Progenitor cell of endocrine pancreas (in vitro differentiated cells): ENCODE measurements at regions not wholly inside any gene's neighbourhood (a gene's known extent, or its start where the extent isn't known, plus 50 kb on each side); places are given as distances from the start of the nearest gene placed in this dataset.

Experiments used
- DNase-seq: peaks from one replicate; pipeline ENCODE4 v3.0.0; 2021; ENCODE audit warnings: low spot score; ENCODE audit not compliant: unreplicated experiment
- H3K27ac Mint-ChIP-seq: 2 replicates; pipeline ENCODE4 v1.8.0; 2021; ENCODE audit warnings: mild to moderate bottlenecking, moderate library complexity, mixed read lengths
- H3K27me3 Mint-ChIP-seq: 2 replicates; pipeline ENCODE4 v1.8.0; 2021; ENCODE audit warnings: mixed read lengths
- H3K36me3 Mint-ChIP-seq: 2 replicates; pipeline ENCODE4 v1.8.0; 2022; ENCODE audit warnings: mixed read lengths; ENCODE audit not compliant: insufficient read depth
- H3K4me1 Mint-ChIP-seq: 2 replicates; pipeline ENCODE4 v1.8.0; 2021; ENCODE audit warnings: low read depth, mixed read lengths
- H3K4me3 Mint-ChIP-seq: 2 replicates; pipeline ENCODE4 v1.8.0; 2021; ENCODE audit warnings: low read depth, mild to moderate bottlenecking, moderate library complexity, mixed read lengths
- H3K9me3 Mint-ChIP-seq: 2 replicates; pipeline ENCODE4 v1.8.0; 2021; ENCODE audit warnings: low read depth, mixed read lengths
- TF ChIP-seq, protein P1 (sequence below): fragments of 200-600 bp; sonication (generic); IDR thresholded peaks from one replicate; pipeline ENCODE4 v1.5.0; 2021; ENCODE audit warnings: antibody characterized with exemption, mild to moderate bottlenecking; ENCODE audit not compliant: unreplicated experiment

DNA sequence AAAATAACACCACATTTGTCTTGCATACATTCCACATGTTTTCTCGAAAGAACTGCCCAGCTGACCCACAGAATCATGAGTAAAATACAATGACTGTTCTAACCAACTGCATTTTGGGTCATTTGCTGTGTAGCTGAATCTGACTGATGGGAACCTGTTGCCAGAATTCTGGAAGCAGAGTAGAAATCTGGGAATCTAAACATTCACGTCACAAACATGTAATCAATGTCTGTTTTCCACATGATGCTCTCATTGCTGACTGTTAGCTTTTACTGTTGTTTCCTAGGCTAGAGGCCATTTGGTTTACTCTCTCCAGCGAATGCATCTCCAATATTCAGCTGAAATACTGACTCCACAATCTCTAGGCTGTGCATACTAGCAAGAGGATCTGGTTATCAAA, 710.1 kb downstream of the KCNJ2 start:
- peaks cover 3% of the 10 kb centered on the region for H3K9me3 Mint-ChIP-seq
- no peaks in the 10 kb centered on the region for H3K36me3 Mint-ChIP-seq
- DNase-seq: no peak
- H3K4me3 Mint-ChIP-seq: no peak overlapping the region
- H3K27me3 Mint-ChIP-seq: no peaks in the 10 kb centered on the region
- TF ChIP-seq, protein P1, sequence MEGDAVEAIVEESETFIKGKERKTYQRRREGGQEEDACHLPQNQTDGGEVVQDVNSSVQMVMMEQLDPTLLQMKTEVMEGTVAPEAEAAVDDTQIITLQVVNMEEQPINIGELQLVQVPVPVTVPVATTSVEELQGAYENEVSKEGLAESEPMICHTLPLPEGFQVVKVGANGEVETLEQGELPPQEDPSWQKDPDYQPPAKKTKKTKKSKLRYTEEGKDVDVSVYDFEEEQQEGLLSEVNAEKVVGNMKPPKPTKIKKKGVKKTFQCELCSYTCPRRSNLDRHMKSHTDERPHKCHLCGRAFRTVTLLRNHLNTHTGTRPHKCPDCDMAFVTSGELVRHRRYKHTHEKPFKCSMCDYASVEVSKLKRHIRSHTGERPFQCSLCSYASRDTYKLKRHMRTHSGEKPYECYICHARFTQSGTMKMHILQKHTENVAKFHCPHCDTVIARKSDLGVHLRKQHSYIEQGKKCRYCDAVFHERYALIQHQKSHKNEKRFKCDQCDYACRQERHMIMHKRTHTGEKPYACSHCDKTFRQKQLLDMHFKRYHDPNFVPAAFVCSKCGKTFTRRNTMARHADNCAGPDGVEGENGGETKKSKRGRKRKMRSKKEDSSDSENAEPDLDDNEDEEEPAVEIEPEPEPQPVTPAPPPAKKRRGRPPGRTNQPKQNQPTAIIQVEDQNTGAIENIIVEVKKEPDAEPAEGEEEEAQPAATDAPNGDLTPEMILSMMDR: no peak
- no peak overlapping the region for H3K27ac Mint-ChIP-seq
- no peaks in the 10 kb centered on the region for H3K4me1 Mint-ChIP-seq

DNA sequence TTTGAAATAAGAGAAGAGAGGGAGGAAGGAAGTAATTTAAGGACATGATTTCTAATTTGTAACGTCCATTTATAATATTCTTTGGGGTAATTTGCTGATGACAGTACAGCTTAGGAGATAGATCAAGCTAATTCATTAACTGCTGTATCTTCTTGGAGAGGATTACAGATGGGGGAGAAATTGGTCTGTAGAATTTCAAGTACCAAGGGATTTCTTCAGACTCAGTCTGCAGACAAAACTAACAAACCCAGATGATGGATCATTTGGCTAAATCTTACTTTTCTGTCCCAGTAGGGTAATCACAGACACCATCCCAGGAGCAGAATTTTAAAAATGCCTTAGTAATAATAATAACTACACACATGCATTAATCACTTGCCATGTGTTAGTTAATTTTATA, 711.8 kb downstream of the KCNJ2 start:
- Mint-ChIP-seq H3K36me3 (no peaks in the 10 kb centered on the region), H3K9me3 (peaks cover 3% of the 10 kb centered on the region), H3K4me3 (no peak overlapping the region), H3K4me1 (no peaks in the 10 kb centered on the region), H3K27ac (no peak overlapping the region), H3K27me3 (no peaks in the 10 kb centered on the region)
- TF ChIP-seq, protein P1: no peak
- no peak for DNase-seq

DNA sequence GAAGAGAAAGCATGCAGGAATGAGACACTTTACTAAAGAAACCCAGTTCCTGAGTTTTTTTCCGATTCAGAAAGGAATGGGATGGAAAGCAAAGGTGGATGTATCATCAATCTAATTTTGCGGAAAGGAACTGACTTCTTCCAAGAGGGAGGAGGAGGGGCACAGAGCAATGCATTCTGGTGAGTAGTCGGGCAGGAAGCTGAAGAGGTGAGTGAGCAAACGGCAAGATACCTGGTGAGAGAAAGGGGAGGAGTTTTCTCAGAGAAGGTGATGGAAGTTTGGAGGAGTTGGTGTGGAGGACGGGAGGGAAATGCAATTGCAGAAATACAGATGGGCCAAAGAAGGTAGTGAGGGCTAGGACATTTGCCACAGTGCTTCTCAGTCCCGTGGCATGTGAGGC, 713.2 kb downstream of the KCNJ2 start:
- Mint-ChIP-seq H3K4me1 (no peaks in the 10 kb centered on the region), H3K27ac (no peak overlapping the region), H3K4me3 (no peak overlapping the region), H3K27me3 (no peaks in the 10 kb centered on the region), H3K36me3 (no peaks in the 10 kb centered on the region), H3K9me3 (peaks cover 3% of the 10 kb centered on the region)
- DNase-seq: no peak
- TF ChIP-seq, protein P1: no peak

DNA sequence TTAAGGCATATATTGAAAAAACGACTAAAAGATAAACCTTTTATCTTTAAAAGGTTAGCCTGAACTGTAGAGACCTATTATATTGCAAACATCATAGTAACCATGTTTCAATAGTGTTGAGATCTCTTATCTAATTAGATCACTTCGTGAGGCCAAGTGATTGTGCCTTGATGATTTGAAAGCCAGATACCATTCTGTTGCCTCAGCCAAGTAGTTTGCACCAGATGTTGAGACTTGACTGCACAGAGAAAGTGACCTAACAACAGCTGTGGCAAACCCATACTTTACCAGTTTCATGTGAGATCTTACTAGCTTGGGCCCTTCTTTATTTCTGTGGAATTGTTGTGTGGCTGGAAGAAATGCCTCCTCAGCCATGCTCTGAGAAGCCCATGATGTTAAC, 717.3 kb downstream of the KCNJ2 start:
- no peak overlapping the region for H3K4me3 Mint-ChIP-seq
- H3K4me1 Mint-ChIP-seq: no peaks in the 10 kb centered on the region
- no peak for DNase-seq
- H3K36me3 Mint-ChIP-seq: no peaks in the 10 kb centered on the region
- peaks cover 3% of the 10 kb centered on the region for H3K9me3 Mint-ChIP-seq
- TF ChIP-seq, protein P1: no peak
- no peak overlapping the region for H3K27ac Mint-ChIP-seq
- no peaks in the 10 kb centered on the region for H3K27me3 Mint-ChIP-seq

DNA sequence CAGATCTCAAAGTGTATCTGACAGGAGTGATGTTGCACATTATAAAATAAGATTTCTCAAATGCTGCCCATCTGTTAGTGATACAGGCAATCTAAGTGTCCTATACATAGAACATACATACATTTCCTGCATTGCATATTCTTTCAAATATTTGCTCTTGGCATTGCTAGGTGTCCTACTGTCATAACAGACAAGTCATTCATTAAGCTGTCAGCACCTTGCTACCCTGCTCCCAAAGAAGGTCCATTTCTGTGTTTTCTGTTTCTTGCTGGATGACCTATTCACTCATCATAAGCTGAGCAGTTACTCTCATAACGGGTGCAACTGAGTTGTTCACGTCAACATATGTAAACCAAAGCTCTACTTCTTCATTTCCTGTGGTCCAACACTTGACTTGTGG, 719.0 kb downstream of the KCNJ2 start:
- TF ChIP-seq, protein P1: no peak
- no peak for DNase-seq
- no peak overlapping the region for H3K4me3 Mint-ChIP-seq
- H3K27me3 Mint-ChIP-seq: no peaks in the 10 kb centered on the region
- H3K9me3 Mint-ChIP-seq: peaks cover 3% of the 10 kb centered on the region
- no peaks in the 10 kb centered on the region for H3K36me3 Mint-ChIP-seq
- no peaks in the 10 kb centered on the region for H3K4me1 Mint-ChIP-seq
- no peak overlapping the region for H3K27ac Mint-ChIP-seq
